H1 (cell line): ENCODE measurements at regions not wholly inside any gene's neighbourhood (a gene's known extent, or its start where the extent isn't known, plus 50 kb on each side); places are given as distances from the start of the nearest gene placed in this dataset.

ENCODE experiments used
- CREB1 ChIP-seq: IDR thresholded peaks from 2 replicates; pipeline ENCODE4 v1.6.1; 2012; ENCODE audit warnings: inconsistent platforms
- CTCF ChIP-seq, 3 experiments: IDR thresholded peaks; 1 replicate in 2 of 3; 2 replicates in 1 of 3; pipeline versions ENCODE4 v1.5.1 to v1.6.1; 2011; ENCODE audit warnings: low read length in 3 of 3, mild to moderate bottlenecking in 3 of 3, inconsistent platforms in 2 of 3, low read depth in 1 of 3, moderate library complexity in 1 of 3; ENCODE audit not compliant: insufficient read depth in 1 of 3; ENCODE audit errors: control extremely low read depth in 1 of 3
- EZH2 ChIP-seq: fragments of 200-600 bp; sonication (generic); IDR thresholded peaks from 2 replicates; pipeline ENCODE4 v1.7.1; 2012; ENCODE audit warnings: low read depth, mild to moderate bottlenecking, moderate library complexity, low read length, inconsistent platforms; ENCODE audit not compliant: severe bottlenecking
- GABPA ChIP-seq: IDR thresholded peaks from 2 replicates; pipeline ENCODE4 v1.6.1; 2011; ENCODE audit warnings: mild to moderate bottlenecking, low read length, moderate library complexity, borderline replicate concordance; ENCODE audit not compliant: insufficient read depth
- POLR2A ChIP-seq, 2 experiments: IDR thresholded peaks; 1 replicate in 1 of 2; 2 replicates in 1 of 2; pipeline ENCODE4 v1.6.1; 2011; ENCODE audit warnings: low read depth in 2 of 2, low read length in 2 of 2, mild to moderate bottlenecking in 2 of 2; ENCODE audit errors: control extremely low read depth in 1 of 2
- TAF1 ChIP-seq: IDR thresholded peaks from 2 replicates; pipeline ENCODE4 v1.6.1; 2011; ENCODE audit warnings: mild to moderate bottlenecking, low read depth, low read length
- USF2 ChIP-seq: IDR thresholded peaks from 2 replicates; pipeline ENCODE4 v1.6.1; 2011; ENCODE audit warnings: low read length, improper control_type of control experiment

GRCh38 chr1:83547901-83548300 is 451.0 kb downstream of the TTLL7 start:
- TF ChIP-seq CREB1, result no peak
- TF ChIP-seq USF2, result no peak
- no peak for TF ChIP-seq CTCF (IDR thresholded peaks at IDR 0.05; ENCODE audit: control extremely low read depth in 1 of 3, insufficient read depth in 1 of 3, low read depth in 1 of 3, low read length in 3 of 3)
- no peak for TF ChIP-seq GABPA
- TF ChIP-seq POLR2A (IDR thresholded peaks at IDR 0.05; ENCODE audit: control extremely low read depth in 1 of 2, low read depth in 2 of 2, low read length in 2 of 2), result no peak
- no peak for TF ChIP-seq TAF1
- no peak for TF ChIP-seq EZH2
